IMR-90 (cell line): ENCODE measurements at regions not wholly inside any gene's neighbourhood (a gene's known extent, or its start where the extent isn't known, plus 50 kb on each side); places are given as distances from the start of the nearest gene placed in this dataset.

Experiments used
- ATAC-seq: fragments of 200-7000 bp; cut with Tn5 transposase; 2 replicates; pipeline ENCODE4 v1.9.1; 2020; ENCODE audit warnings: low read depth, mild to moderate bottlenecking, moderate library complexity
- BruUV-seq: library from RNA; stranded (reverse); fragments of 400-500 nt; replicated peaks from 2 replicates; lab custom pipeline; 2021; lab: Mats Ljungman, UMichigan
- CTCF ChIA-PET: fragments of 300-600 bp; formaldehyde crosslinking; extraction: SDS; loops from one replicate; lab custom pipeline; 2021; ENCODE audit warnings: antibody characterized with exemption; lab: Yijun Ruan, JAX
- POLR2A ChIA-PET: fragments of 300-600 bp; sonication (Branson Sonifier 250); formaldehyde crosslinking; loops from one replicate; lab custom pipeline; 2022; ENCODE audit warnings: antibody characterized with exemption; ENCODE audit not compliant: unreplicated experiment; lab: Charles Lee
- DNase-seq: peaks from one replicate; pipeline ENCODE4 v3.0.0; 2013
- H2AFZ ChIP-seq: replicated peaks from 2 replicates; pipeline ENCODE3; 2013; ENCODE audit warnings: low read length, mild to moderate bottlenecking; ENCODE audit not compliant: poor library complexity
- H2AK5ac ChIP-seq: 2 replicates; pipeline ENCODE4 v1.6.1; 2013; ENCODE audit warnings: low read depth, low read length, inconsistent platforms
- H2AK9ac ChIP-seq: replicated peaks from 2 replicates; pipeline ENCODE3; 2013; ENCODE audit warnings: mild to moderate bottlenecking, low read depth, low read length, moderate library complexity; ENCODE audit not compliant: poor library complexity
- H2BK120ac ChIP-seq: 2 replicates; pipeline ENCODE4 v1.6.1; 2013; ENCODE audit warnings: low read depth, low read length, inconsistent platforms
- H2BK15ac ChIP-seq: 3 replicates; pipeline ENCODE4 v1.6.1; 2013; ENCODE audit warnings: low read depth, low read length, inconsistent platforms
- H2BK20ac ChIP-seq: 2 replicates; pipeline ENCODE4 v1.6.1; 2013; ENCODE audit warnings: low read depth, mild to moderate bottlenecking, inconsistent platforms, low read length, moderate library complexity
- H2BK5ac ChIP-seq: 2 replicates; pipeline ENCODE4 v1.6.1; 2013; ENCODE audit warnings: mild to moderate bottlenecking, low read depth, low read length, inconsistent platforms; ENCODE audit not compliant: poor library complexity, severe bottlenecking
- H3K14ac ChIP-seq: replicated peaks from 2 replicates; pipeline ENCODE4 v1.6.1; 2013; ENCODE audit warnings: low read depth, low read length, inconsistent platforms
- H3K18ac ChIP-seq: 2 replicates; pipeline ENCODE4 v1.6.1; 2013; ENCODE audit warnings: low read depth, low read length, control low read depth
- H3K23ac ChIP-seq: 2 replicates; pipeline ENCODE4 v1.6.1; 2013; ENCODE audit warnings: low read depth, low read length, inconsistent platforms
- H3K27ac ChIP-seq: 2 replicates; pipeline ENCODE4 v1.5.1; 2013; ENCODE audit warnings: mild to moderate bottlenecking, control low read depth, low read length; ENCODE audit not compliant: insufficient read depth
- H3K27me3 ChIP-seq: 2 replicates; pipeline ENCODE4 v1.6.1; 2013; ENCODE audit warnings: low read length; ENCODE audit not compliant: control insufficient read depth, insufficient read depth
- H3K36me3 ChIP-seq: 2 replicates; pipeline ENCODE4 v1.6.1; 2013; ENCODE audit warnings: low read length, mixed read lengths; ENCODE audit not compliant: control insufficient read depth, insufficient read depth
- H3K4ac ChIP-seq: 2 replicates; pipeline ENCODE4 v1.6.1; 2013; ENCODE audit warnings: low read depth, low read length, inconsistent platforms
- H3K4me1 ChIP-seq: 2 replicates; pipeline ENCODE4 v1.6.1; 2013; ENCODE audit warnings: low read length, mixed read lengths; ENCODE audit not compliant: control insufficient read depth, insufficient read depth
- H3K4me2 ChIP-seq: 2 replicates; pipeline ENCODE4 v1.6.1; 2013; ENCODE audit warnings: low read depth, mild to moderate bottlenecking, control low read depth, low read length, moderate library complexity
- H3K4me3 ChIP-seq: 2 replicates; pipeline ENCODE4 v1.5.1; 2013; ENCODE audit warnings: low read depth, mild to moderate bottlenecking, control low read depth, low read length, moderate library complexity; ENCODE audit not compliant: insufficient read depth
- H3K56ac ChIP-seq: 2 replicates; pipeline ENCODE4 v1.6.1; 2013; ENCODE audit warnings: low read length, inconsistent platforms; ENCODE audit not compliant: insufficient read depth; ENCODE audit errors: extremely low read depth
- H3K79me1 ChIP-seq, 2 experiments: 2 replicates each; pipeline ENCODE4 v1.6.1; 2013; ENCODE audit warnings: low read length in 2 of 2, inconsistent platforms in 1 of 2, low read depth in 1 of 2
- H3K9ac ChIP-seq: 2 replicates; pipeline ENCODE4 v1.6.1; 2013; ENCODE audit warnings: low read depth, low read length, control low read depth
- H3K9me1 ChIP-seq: 2 replicates; pipeline ENCODE4 v1.6.1; 2013; ENCODE audit warnings: low read length, inconsistent platforms; ENCODE audit not compliant: insufficient read depth
- H3K9me3 ChIP-seq: 2 replicates; pipeline ENCODE4 v1.6.1; 2013; ENCODE audit warnings: low read length; ENCODE audit not compliant: control insufficient read depth, insufficient read depth
- H4K20me1 ChIP-seq: 2 replicates; pipeline ENCODE4 v1.6.1; 2013; ENCODE audit warnings: low read length, inconsistent platforms; ENCODE audit not compliant: insufficient read depth
- H4K5ac ChIP-seq: 2 replicates; pipeline ENCODE4 v1.6.1; 2013; ENCODE audit warnings: mild to moderate bottlenecking, low read depth, low read length, control low read depth
- H4K8ac ChIP-seq, 2 experiments: 2 replicates each; pipeline ENCODE4 v1.6.1; 2013; ENCODE audit warnings: low read depth in 2 of 2, low read length in 2 of 2, control low read depth in 1 of 2, inconsistent platforms in 1 of 2
- H4K91ac ChIP-seq: 2 replicates; pipeline ENCODE4 v1.6.1; 2013; ENCODE audit warnings: low read depth, low read length, inconsistent platforms; ENCODE audit not compliant: insufficient read depth
- BHLHE40 ChIP-seq: fragments of 150-350 bp; IDR thresholded peaks from 2 replicates; pipeline ENCODE4 v1.6.1; 2016; ENCODE audit warnings: mild to moderate bottlenecking, low read depth, low read length
- CTCF ChIP-seq: conservative IDR thresholded peaks from 2 replicates; pipeline ENCODE4 v1.5.1; 2012; ENCODE audit warnings: mild to moderate bottlenecking, low read depth, low read length, improper control_type of control experiment
- FOS ChIP-seq: fragments of 150-350 bp; IDR thresholded peaks from 2 replicates; pipeline ENCODE4 v1.6.1; 2016; ENCODE audit warnings: low read depth, low read length
- MAFK ChIP-seq: IDR thresholded peaks from 2 replicates; pipeline ENCODE4 v1.6.1; 2012; ENCODE audit warnings: low read depth, low read length, improper control_type of control experiment
- MAZ ChIP-seq: IDR thresholded peaks from 2 replicates; pipeline ENCODE4 v1.6.1; 2012; ENCODE audit warnings: low read depth, mild to moderate bottlenecking, low read length, improper control_type of control experiment, moderate library complexity, borderline replicate concordance
- NFE2L2 ChIP-seq: fragments of 150-350 bp; IDR thresholded peaks from 2 replicates; pipeline ENCODE4 v1.6.1; 2016; ENCODE audit warnings: low read depth, mild to moderate bottlenecking, low read length
- POLR2A ChIP-seq: IDR thresholded peaks from 2 replicates; pipeline ENCODE4 v1.6.1; 2012; ENCODE audit warnings: mild to moderate bottlenecking, low read depth, low read length
- RAD21 ChIP-seq: IDR thresholded peaks from 2 replicates; pipeline ENCODE4 v1.6.1; 2012; ENCODE audit warnings: low read length, improper control_type of control experiment
- RCOR1 ChIP-seq: IDR thresholded peaks from 2 replicates; pipeline ENCODE4 v1.6.1; 2012; ENCODE audit warnings: mild to moderate bottlenecking, low read length, improper control_type of control experiment; ENCODE audit not compliant: insufficient replicate concordance
- RFX5 ChIP-seq: IDR thresholded peaks from 2 replicates; pipeline ENCODE4 v1.8.0; 2012; ENCODE audit warnings: low read depth, mild to moderate bottlenecking, low read length, moderate library complexity
- SMC3 ChIP-seq: fragments of 150-350 bp; IDR thresholded peaks from 2 replicates; pipeline ENCODE4 v1.6.1; 2016; ENCODE audit warnings: low read depth, mild to moderate bottlenecking, antibody characterized with exemption, low read length, moderate library complexity
- USF2 ChIP-seq: fragments of 150-350 bp; IDR thresholded peaks from 2 replicates; pipeline ENCODE4 v1.6.1; 2017; ENCODE audit warnings: mild to moderate bottlenecking, antibody characterized with exemption, low read length, low read depth
- WGBS, 2 experiments: methylation state at CpG; one replicate each; pipeline versions ENCODE4 v1.1.5 to v1.1.7; 2013; ENCODE audit warnings: missing lambda C conversion rate in 2 of 2; ENCODE audit not compliant: insufficient read length in 1 of 2; ENCODE audit errors: extremely low coverage in 2 of 2; 5-methylcytosine and 5-hydroxymethylcytosine counted together
- dilution Hi-C: fragments of 300-500 bp; cut with HindIII; formaldehyde crosslinking; loops from one replicate; pipeline ENCODE4 v1.14.3; 2018; ENCODE audit warnings: low sequenced_read_pairs; ENCODE audit not compliant: unreplicated experiment
- in situ Hi-C: fragments of 300-500 bp; cut with MboI; formaldehyde crosslinking; loops from 3 replicates; pipeline ENCODE4 v1.14.3; 2019; ENCODE audit warnings: low sequenced_read_pairs, inconsistent platforms, mixed read lengths
- intact Hi-C: fragments of 100-400 bp; cut with micrococcal nuclease; formaldehyde crosslinking; loops from 2 replicates; pipeline ENCODE4 v1.10.0; 2022

- in situ Hi-C loops: no loop called here
- Histone ChIP-seq H3K14ac (no peak overlapping the region), H2AFZ (no peak overlapping the region), H3K9me3 (peaks cover 2% of the 10 kb centered on the region; the same call in 1 of the 2 replicates), H4K20me1 (no peaks in the 10 kb centered on the region), H2BK5ac (no peak overlapping the region), H2BK15ac (no peak overlapping the region), H3K36me3 (no peaks in the 10 kb centered on the region), H3K23ac (no peak overlapping the region), H4K91ac (no peak overlapping the region), H4K8ac (no peak overlapping the region), H3K27me3 (no peaks in the 10 kb centered on the region), H4K5ac (no peak overlapping the region), H2AK9ac (no peak overlapping the region), H3K56ac (no peak overlapping the region), H2BK120ac (no peak overlapping the region), H3K4me3 (no peak overlapping the region), H3K4me1 (no peaks in the 10 kb centered on the region), H3K9ac (no peak overlapping the region), H3K18ac (no peak overlapping the region), H3K4ac (no peak overlapping the region), H2BK20ac (no peak overlapping the region), H3K9me1 (no peaks in the 10 kb centered on the region), H3K79me1 (no peaks in the 10 kb centered on the region), H3K27ac (no peak overlapping the region), H3K4me2 (no peak overlapping the region), H2AK5ac (no peak overlapping the region)
- TF ChIP-seq USF2 (no peak), SMC3 (no peak), POLR2A (no peak), RAD21 (no peak), MAFK (no peak), RCOR1 (no peak), FOS (no peak), CTCF (no peak), MAZ (no peak), NFE2L2 (no peak), BHLHE40 (no peak), RFX5 (no peak)
- POLR2A ChIA-PET: no interaction called here
- BruUV-seq: no TSS peak
- no CpG with 5 or more reads among the region's 2 CpGs for WGBS, 2 experiments
- CTCF ChIA-PET: no interaction called here
- ATAC-seq: no peak
- intact Hi-C loops: no loop called here
- no peak for DNase-seq
- dilution Hi-C loops: no loop called here
These were observed 756.6 kb upstream of the GCFC2 start for GRCh38 chr2:76467326-76467725.
